ENCODE measurements at regions not wholly inside any gene's neighbourhood (a gene's known extent, or its start where the extent isn't known, plus 50 kb on each side); places are given as distances from the start of the nearest gene placed in this dataset.

DNA sequence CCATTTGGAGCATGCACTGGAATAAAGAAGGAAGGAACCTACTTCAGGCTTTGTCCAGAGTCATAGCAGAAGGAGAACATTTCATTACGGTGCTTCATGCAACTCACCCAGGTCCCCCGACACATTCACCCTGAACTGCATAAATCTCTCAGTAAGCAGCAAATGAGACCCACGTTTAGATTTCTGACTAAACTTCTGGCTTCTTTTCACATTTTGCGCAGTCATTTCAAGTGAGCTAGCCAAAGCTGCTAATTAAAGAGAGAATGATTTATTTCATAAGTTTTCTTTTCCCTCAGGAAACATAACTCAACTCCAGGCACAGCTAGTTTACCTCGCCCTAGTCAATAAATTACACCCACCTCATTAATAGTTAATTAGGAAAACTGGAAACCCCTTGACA, 88.6 kb upstream of the GAS1 start:
- TF ChIP-seq SPI1 (IDR thresholded peaks at IDR 0.05; ENCODE audit: borderline replicate concordance, low read depth), result no peak
- TF ChIP-seq, protein P1, sequence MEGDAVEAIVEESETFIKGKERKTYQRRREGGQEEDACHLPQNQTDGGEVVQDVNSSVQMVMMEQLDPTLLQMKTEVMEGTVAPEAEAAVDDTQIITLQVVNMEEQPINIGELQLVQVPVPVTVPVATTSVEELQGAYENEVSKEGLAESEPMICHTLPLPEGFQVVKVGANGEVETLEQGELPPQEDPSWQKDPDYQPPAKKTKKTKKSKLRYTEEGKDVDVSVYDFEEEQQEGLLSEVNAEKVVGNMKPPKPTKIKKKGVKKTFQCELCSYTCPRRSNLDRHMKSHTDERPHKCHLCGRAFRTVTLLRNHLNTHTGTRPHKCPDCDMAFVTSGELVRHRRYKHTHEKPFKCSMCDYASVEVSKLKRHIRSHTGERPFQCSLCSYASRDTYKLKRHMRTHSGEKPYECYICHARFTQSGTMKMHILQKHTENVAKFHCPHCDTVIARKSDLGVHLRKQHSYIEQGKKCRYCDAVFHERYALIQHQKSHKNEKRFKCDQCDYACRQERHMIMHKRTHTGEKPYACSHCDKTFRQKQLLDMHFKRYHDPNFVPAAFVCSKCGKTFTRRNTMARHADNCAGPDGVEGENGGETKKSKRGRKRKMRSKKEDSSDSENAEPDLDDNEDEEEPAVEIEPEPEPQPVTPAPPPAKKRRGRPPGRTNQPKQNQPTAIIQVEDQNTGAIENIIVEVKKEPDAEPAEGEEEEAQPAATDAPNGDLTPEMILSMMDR (IDR thresholded peaks at IDR 0.05; ENCODE audit: insufficient read depth, low read length), result no peak
- no peak for TF ChIP-seq POLR2AphosphoS5 (IDR thresholded peaks at IDR 0.05; ENCODE audit: low read depth)
- no peak for TF ChIP-seq REST (IDR thresholded peaks at IDR 0.05; ENCODE audit: insufficient replicate concordance, low read depth)
